ENCODE measurements at regions not wholly inside any gene's neighbourhood (a gene's known extent, or its start where the extent isn't known, plus 50 kb on each side); places are given as distances from the start of the nearest gene placed in this dataset.

GRCh38 chr14:83992857-83993256 lies 1537.1 kb upstream of the FLRT2 start:
- TF ChIP-seq, protein P1, sequence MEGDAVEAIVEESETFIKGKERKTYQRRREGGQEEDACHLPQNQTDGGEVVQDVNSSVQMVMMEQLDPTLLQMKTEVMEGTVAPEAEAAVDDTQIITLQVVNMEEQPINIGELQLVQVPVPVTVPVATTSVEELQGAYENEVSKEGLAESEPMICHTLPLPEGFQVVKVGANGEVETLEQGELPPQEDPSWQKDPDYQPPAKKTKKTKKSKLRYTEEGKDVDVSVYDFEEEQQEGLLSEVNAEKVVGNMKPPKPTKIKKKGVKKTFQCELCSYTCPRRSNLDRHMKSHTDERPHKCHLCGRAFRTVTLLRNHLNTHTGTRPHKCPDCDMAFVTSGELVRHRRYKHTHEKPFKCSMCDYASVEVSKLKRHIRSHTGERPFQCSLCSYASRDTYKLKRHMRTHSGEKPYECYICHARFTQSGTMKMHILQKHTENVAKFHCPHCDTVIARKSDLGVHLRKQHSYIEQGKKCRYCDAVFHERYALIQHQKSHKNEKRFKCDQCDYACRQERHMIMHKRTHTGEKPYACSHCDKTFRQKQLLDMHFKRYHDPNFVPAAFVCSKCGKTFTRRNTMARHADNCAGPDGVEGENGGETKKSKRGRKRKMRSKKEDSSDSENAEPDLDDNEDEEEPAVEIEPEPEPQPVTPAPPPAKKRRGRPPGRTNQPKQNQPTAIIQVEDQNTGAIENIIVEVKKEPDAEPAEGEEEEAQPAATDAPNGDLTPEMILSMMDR (IDR thresholded peaks at IDR 0.05; ENCODE audit: control extremely low read depth, extremely low read depth), result no peak
- WGBS, 2 donors, result 87 to 88% methylated on average over 3 of the region's 3 CpGs

DNA sequence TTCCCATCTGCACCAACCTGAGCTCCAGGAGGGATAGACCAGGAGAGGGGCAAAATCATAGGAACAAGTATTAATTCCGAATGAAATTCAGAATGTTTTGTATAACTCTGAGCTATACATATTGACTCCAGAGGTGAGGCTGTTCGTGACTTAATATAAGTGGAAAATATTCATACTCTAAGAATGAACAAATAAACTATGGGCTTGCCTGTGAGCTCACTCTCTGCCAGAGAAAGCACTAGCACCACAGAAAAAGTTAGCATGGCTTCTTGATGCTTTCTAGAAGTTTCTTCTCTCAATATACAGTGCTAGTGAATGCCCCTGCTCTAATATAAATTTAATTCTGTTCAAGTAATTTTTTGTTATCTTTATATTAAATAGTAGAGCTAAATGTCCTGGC lies 1536.4 kb upstream of the FLRT2 start:
- DNase-seq, result no peak
- ATAC-seq (ENCODE audit: insufficient read depth, low FRiP score), result no peak
- WGBS, 2 donors, result 80 to 87% methylated on average over 2 of the region's 2 CpGs

More at GRCh38 chr14:83992857-83993256, 1537.1 kb upstream of the FLRT2 start:
- H3K4me1 ChIP-seq (ENCODE audit: control insufficient read depth in 5 of 5, insufficient read depth in 5 of 5, low read length in 5 of 5), result no peaks in the 10 kb centered on the region
- no peak overlapping the region for H3K4me3 ChIP-seq
- peaks cover 0 to 2% (median 0%) of the 10 kb centered on the region in 4 donors for H3K9me3 ChIP-seq (ENCODE audit: control insufficient read depth in 4 of 4, insufficient read depth in 3 of 4, low read length in 3 of 4)
- H3K9ac ChIP-seq (ENCODE audit: insufficient read depth in 1 of 2, low read length in 2 of 2), result no peak overlapping the region
- no peaks in the 10 kb centered on the region for H3K27me3 ChIP-seq (ENCODE audit: control insufficient read depth in 3 of 3, insufficient read depth in 3 of 3, low read length in 2 of 3)
- H3K27ac ChIP-seq (ENCODE audit: low read depth in 1 of 2, low read length in 1 of 2), result no peak overlapping the region
- no peaks in the 10 kb centered on the region for H3K36me3 ChIP-seq (ENCODE audit: control insufficient read depth in 4 of 4, insufficient read depth in 4 of 4, low read length in 4 of 4)
- no peak for DNase-seq
- no peak for ATAC-seq (ENCODE audit: insufficient read depth, low FRiP score)

GRCh38 chr14:83994020-83994419 lies 1535.9 kb upstream of the FLRT2 start:
- Histone ChIP-seq H3K27me3 (ENCODE audit: control insufficient read depth in 3 of 3, insufficient read depth in 3 of 3, low read length in 2 of 3) (no peaks in the 10 kb centered on the region), H3K9ac (ENCODE audit: insufficient read depth in 1 of 2, low read length in 2 of 2) (no peak overlapping the region), H3K4me3 (no peak overlapping the region), H3K4me1 (ENCODE audit: control insufficient read depth in 5 of 5, insufficient read depth in 5 of 5, low read length in 5 of 5) (no peaks in the 10 kb centered on the region), H3K36me3 (ENCODE audit: control insufficient read depth in 4 of 4, insufficient read depth in 4 of 4, low read length in 4 of 4) (no peaks in the 10 kb centered on the region), H3K27ac (ENCODE audit: low read depth in 1 of 2, low read length in 1 of 2) (no peak overlapping the region), H3K9me3 (ENCODE audit: control insufficient read depth in 4 of 4, insufficient read depth in 3 of 4, low read length in 3 of 4) (peaks cover 0 to 2% (median 0%) of the 10 kb centered on the region in 4 donors)
- DNase-seq (no peak), ATAC-seq (ENCODE audit: insufficient read depth, low FRiP score) (no peak)
- WGBS, 2 donors, result 85 to 89% methylated on average over 2 of the region's 2 CpGs
- TF ChIP-seq, protein P1 (IDR thresholded peaks at IDR 0.05; ENCODE audit: control extremely low read depth, extremely low read depth), result no peak

More for the DNA sequence above, 1536.4 kb upstream of the FLRT2 start:
- TF ChIP-seq, protein P1 (IDR thresholded peaks at IDR 0.05; ENCODE audit: control extremely low read depth, extremely low read depth), result no peak
- Histone ChIP-seq H3K9me3 (ENCODE audit: control insufficient read depth in 4 of 4, insufficient read depth in 3 of 4, low read length in 3 of 4) (peaks cover 0 to 2% (median 0%) of the 10 kb centered on the region in 4 donors), H3K4me3 (no peak overlapping the region), H3K9ac (ENCODE audit: insufficient read depth in 1 of 2, low read length in 2 of 2) (no peak overlapping the region), H3K36me3 (ENCODE audit: control insufficient read depth in 4 of 4, insufficient read depth in 4 of 4, low read length in 4 of 4) (no peaks in the 10 kb centered on the region), H3K27me3 (ENCODE audit: control insufficient read depth in 3 of 3, insufficient read depth in 3 of 3, low read length in 2 of 3) (no peaks in the 10 kb centered on the region), H3K4me1 (ENCODE audit: control insufficient read depth in 5 of 5, insufficient read depth in 5 of 5, low read length in 5 of 5) (no peaks in the 10 kb centered on the region), H3K27ac (ENCODE audit: low read depth in 1 of 2, low read length in 1 of 2) (no peak overlapping the region)

GRCh38 chr14:84001023-84001422 lies 1528.9 kb upstream of the FLRT2 start:
- 93 to 95% methylated on average over 3 of the region's 3 CpGs for WGBS, 2 donors
- ATAC-seq (ENCODE audit: insufficient read depth, low FRiP score), result no peak
- no peak for DNase-seq
- H3K9me3 ChIP-seq (ENCODE audit: control insufficient read depth in 4 of 4, insufficient read depth in 3 of 4, low read length in 3 of 4), result no peaks in the 10 kb centered on the region
- H3K9ac ChIP-seq (ENCODE audit: insufficient read depth in 1 of 2, low read length in 2 of 2), result no peak overlapping the region
- no peak overlapping the region for H3K27ac ChIP-seq (ENCODE audit: low read depth in 1 of 2, low read length in 1 of 2)
- no peaks in the 10 kb centered on the region for H3K36me3 ChIP-seq (ENCODE audit: control insufficient read depth in 4 of 4, insufficient read depth in 4 of 4, low read length in 4 of 4)
- TF ChIP-seq, protein P1 (IDR thresholded peaks at IDR 0.05; ENCODE audit: control extremely low read depth, extremely low read depth), result no peak
- no peak overlapping the region for H3K4me3 ChIP-seq
- no peaks in the 10 kb centered on the region for H3K4me1 ChIP-seq (ENCODE audit: control insufficient read depth in 5 of 5, insufficient read depth in 5 of 5, low read length in 5 of 5)
- H3K27me3 ChIP-seq (ENCODE audit: control insufficient read depth in 3 of 3, insufficient read depth in 3 of 3, low read length in 2 of 3), result no peaks in the 10 kb centered on the region
